ENCODE measurements at regions not wholly inside any gene's neighbourhood (a gene's known extent, or its start where the extent isn't known, plus 50 kb on each side); places are given as distances from the start of the nearest gene placed in this dataset.
"Not testable (repeated sequence)": the region's sequence is repeated elsewhere in the genome, so short reads cannot be mapped to it uniquely, and the experiment has no call there.

DNA sequence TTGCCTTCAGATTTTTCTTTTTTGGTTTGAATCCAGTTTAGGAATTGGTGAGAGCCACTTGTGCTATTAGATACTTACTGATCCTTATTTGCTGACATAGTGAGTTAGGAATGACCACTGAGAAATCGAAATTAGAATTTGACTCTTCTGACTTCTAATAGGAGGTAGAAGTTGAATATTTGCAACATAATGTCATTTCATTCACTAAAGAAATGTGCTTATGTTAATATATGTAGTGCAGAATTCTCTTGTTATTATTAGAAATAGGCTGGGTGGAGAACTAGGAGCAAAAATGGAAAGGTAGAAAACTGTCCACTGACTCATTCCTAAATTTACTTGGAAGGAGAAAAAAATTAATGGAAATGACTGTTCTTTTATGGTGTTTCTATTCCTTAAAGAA is 538.2 kb upstream of the SGO1 start:
- ChIA-PET CTCF (no interaction called here), POLR2A (ENCODE audit: low non-redundant PET) (no interaction called here)
- H3K4me3 ChIP-seq (ENCODE audit: low read depth, low read length, poor library complexity, severe bottlenecking) = no peak overlapping the region
- no peaks in the 10 kb centered on the region for H3K27me3 ChIP-seq (replicated peaks; ENCODE audit: insufficient read depth, low read depth, low read length, poor library complexity)
- H3K4me1 ChIP-seq (ENCODE audit: insufficient read depth, low read length, poor library complexity, severe bottlenecking) = no peaks in the 10 kb centered on the region
- DNase-seq (ENCODE audit: low spot score) = no peak
- no peaks in the 10 kb centered on the region for H3K36me3 ChIP-seq (ENCODE audit: insufficient read depth, low read length, poor library complexity, severe bottlenecking)
- H3K9me3 ChIP-seq (ENCODE audit: low read depth, low read length, poor library complexity, severe bottlenecking) = peaks cover 5% of the 10 kb centered on the region
- BruUV-seq (replicated peaks) = no TSS peak
- H3K27ac ChIP-seq (ENCODE audit: low read depth, low read length, poor library complexity, severe bottlenecking) = no peak overlapping the region
- TF ChIP-seq, protein P1, sequence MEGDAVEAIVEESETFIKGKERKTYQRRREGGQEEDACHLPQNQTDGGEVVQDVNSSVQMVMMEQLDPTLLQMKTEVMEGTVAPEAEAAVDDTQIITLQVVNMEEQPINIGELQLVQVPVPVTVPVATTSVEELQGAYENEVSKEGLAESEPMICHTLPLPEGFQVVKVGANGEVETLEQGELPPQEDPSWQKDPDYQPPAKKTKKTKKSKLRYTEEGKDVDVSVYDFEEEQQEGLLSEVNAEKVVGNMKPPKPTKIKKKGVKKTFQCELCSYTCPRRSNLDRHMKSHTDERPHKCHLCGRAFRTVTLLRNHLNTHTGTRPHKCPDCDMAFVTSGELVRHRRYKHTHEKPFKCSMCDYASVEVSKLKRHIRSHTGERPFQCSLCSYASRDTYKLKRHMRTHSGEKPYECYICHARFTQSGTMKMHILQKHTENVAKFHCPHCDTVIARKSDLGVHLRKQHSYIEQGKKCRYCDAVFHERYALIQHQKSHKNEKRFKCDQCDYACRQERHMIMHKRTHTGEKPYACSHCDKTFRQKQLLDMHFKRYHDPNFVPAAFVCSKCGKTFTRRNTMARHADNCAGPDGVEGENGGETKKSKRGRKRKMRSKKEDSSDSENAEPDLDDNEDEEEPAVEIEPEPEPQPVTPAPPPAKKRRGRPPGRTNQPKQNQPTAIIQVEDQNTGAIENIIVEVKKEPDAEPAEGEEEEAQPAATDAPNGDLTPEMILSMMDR (conservative IDR thresholded peaks at IDR 0.05; ENCODE audit: low read depth, low read length) = no peak
- TF ChIP-seq EZH2 (IDR thresholded peaks at IDR 0.05; ENCODE audit: borderline replicate concordance, low read depth, low read length, poor library complexity, severe bottlenecking) = no peak
- intact Hi-C loops (cut with micrococcal nuclease; ENCODE audit: unreplicated experiment) = no loop called here

DNA sequence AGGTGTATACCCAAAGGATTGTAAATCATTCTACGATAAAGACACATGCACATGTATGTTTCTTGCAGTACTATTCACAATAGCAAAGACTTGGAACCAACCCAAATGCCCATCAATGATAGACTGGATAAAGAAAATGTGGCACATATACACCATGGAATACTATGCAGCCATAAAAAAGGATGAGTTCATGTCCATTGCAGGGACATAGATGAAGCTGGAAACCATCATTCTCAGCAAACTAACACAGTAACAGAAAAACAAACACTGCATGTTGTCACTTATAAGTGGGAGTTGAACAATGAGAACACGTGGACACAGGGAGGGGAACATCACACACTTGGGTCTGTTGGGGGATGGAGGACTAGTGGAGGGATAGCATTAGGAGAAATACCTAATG is 530.4 kb upstream of the SGO1 start:
- CTCF ChIA-PET; H3K27me3 ChIP-seq (replicated peaks; ENCODE audit: insufficient read depth, low read depth, low read length, poor library complexity); intact Hi-C loops (cut with micrococcal nuclease; ENCODE audit: unreplicated experiment); H3K9me3 ChIP-seq (ENCODE audit: low read depth, low read length, poor library complexity, severe bottlenecking); H3K4me3 ChIP-seq (ENCODE audit: low read depth, low read length, poor library complexity, severe bottlenecking); DNase-seq (ENCODE audit: low spot score); H3K4me1 ChIP-seq (ENCODE audit: insufficient read depth, low read length, poor library complexity, severe bottlenecking); H3K36me3 ChIP-seq (ENCODE audit: insufficient read depth, low read length, poor library complexity, severe bottlenecking); POLR2A ChIA-PET (ENCODE audit: low non-redundant PET); BruUV-seq (replicated peaks); H3K27ac ChIP-seq (ENCODE audit: low read depth, low read length, poor library complexity, severe bottlenecking): not testable (repeated sequence)

DNA sequence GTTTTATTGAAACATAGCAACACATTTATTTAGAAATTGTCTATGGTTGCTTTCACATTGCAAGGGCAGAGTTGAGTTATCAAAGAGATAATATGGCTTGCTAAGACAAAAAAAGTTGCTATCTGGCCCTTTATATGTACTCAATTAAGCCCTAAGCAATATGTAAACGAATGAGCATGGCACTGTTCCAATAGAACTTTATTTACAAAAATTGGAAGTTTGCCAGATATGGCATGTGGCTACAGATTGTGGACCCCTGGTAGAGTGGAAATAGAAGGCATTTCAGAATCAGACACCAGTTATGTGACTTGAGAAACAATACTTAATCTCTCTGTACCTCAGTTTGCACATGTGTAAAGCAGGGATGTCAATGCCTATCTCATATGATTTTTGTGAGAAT is 515.6 kb upstream of the SGO1 start:
- Histone ChIP-seq H3K27me3 (replicated peaks; ENCODE audit: insufficient read depth, low read depth, low read length, poor library complexity) (no peaks in the 10 kb centered on the region), H3K4me3 (ENCODE audit: low read depth, low read length, poor library complexity, severe bottlenecking) (no peak overlapping the region), H3K36me3 (ENCODE audit: insufficient read depth, low read length, poor library complexity, severe bottlenecking) (no peaks in the 10 kb centered on the region), H3K9me3 (ENCODE audit: low read depth, low read length, poor library complexity, severe bottlenecking) (no peaks in the 10 kb centered on the region), H3K27ac (ENCODE audit: low read depth, low read length, poor library complexity, severe bottlenecking) (no peak overlapping the region), H3K4me1 (ENCODE audit: insufficient read depth, low read length, poor library complexity, severe bottlenecking) (no peaks in the 10 kb centered on the region)
- peak; percentile 3 for DNase-seq (ENCODE audit: low spot score)
- no TSS peak for BruUV-seq (replicated peaks)
- ChIA-PET POLR2A (ENCODE audit: low non-redundant PET) (no interaction called here), CTCF (no interaction called here)
- TF ChIP-seq, protein P1 (conservative IDR thresholded peaks at IDR 0.05; ENCODE audit: low read depth, low read length) = no peak
- no peak for TF ChIP-seq EZH2 (IDR thresholded peaks at IDR 0.05; ENCODE audit: borderline replicate concordance, low read depth, low read length, poor library complexity, severe bottlenecking)
- intact Hi-C loops (cut with micrococcal nuclease; ENCODE audit: unreplicated experiment) = no loop called here

DNA sequence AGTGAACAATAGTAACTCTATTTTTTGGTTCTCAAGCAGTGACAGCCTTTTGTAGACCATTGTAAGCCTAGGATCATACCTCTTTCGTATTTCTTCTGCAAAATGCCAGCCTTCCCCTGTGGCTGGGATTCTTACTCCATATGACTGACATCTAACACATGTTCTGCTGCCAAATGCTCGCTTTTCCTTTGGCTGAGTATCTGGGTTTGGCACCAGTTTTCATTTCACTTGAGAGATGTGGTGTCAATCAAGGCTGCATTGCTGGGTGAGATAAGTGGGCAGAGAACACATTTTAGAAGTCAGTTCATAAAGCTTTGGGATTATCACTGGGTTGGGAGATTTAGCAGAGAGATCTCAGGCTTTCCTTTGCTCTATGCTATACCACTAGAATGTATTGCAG is 514.7 kb upstream of the SGO1 start:
- H3K4me3 ChIP-seq (ENCODE audit: low read depth, low read length, poor library complexity, severe bottlenecking) = no peak overlapping the region
- CTCF ChIA-PET = no interaction called here
- intact Hi-C loops (cut with micrococcal nuclease; ENCODE audit: unreplicated experiment) = no loop called here
- H3K9me3 ChIP-seq (ENCODE audit: low read depth, low read length, poor library complexity, severe bottlenecking) = no peaks in the 10 kb centered on the region
- POLR2A ChIA-PET (ENCODE audit: low non-redundant PET) = no interaction called here
- no TSS peak for BruUV-seq (replicated peaks)
- H3K27ac ChIP-seq (ENCODE audit: low read depth, low read length, poor library complexity, severe bottlenecking) = no peak overlapping the region
- no peaks in the 10 kb centered on the region for H3K4me1 ChIP-seq (ENCODE audit: insufficient read depth, low read length, poor library complexity, severe bottlenecking)
- no peaks in the 10 kb centered on the region for H3K27me3 ChIP-seq (replicated peaks; ENCODE audit: insufficient read depth, low read depth, low read length, poor library complexity)
- TF ChIP-seq EZH2 (IDR thresholded peaks at IDR 0.05; ENCODE audit: borderline replicate concordance, low read depth, low read length, poor library complexity, severe bottlenecking) = no peak
- TF ChIP-seq, protein P1 (conservative IDR thresholded peaks at IDR 0.05; ENCODE audit: low read depth, low read length) = no peak
- no peaks in the 10 kb centered on the region for H3K36me3 ChIP-seq (ENCODE audit: insufficient read depth, low read length, poor library complexity, severe bottlenecking)
- no peak for DNase-seq (ENCODE audit: low spot score)

Data from A673 (cell line).